ENCODE measurements at regions not wholly inside any gene's neighbourhood (a gene's known extent, or its start where the extent isn't known, plus 50 kb on each side); places are given as distances from the start of the nearest gene placed in this dataset.

DNA sequence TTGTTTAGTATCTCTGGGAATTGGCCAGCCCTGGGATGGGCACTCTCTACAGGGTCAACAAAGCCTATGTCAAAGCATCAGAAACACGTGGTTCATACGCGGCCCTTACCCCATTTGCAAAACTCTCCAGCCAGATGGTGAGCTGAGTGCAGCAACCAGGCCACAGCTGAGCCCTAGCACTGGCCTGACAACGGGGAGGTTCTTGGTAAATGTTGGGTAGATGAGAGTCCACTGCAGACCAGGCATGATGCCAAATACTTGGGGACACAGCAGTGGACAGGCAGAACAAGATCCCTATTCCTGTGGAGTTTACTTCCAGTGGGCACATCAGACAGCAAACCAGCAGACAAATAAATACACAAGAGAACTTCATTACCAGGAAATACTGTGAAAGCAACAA, 172.1 kb upstream of the SYT13 start (continued):
- TF ChIP-seq, protein P1, sequence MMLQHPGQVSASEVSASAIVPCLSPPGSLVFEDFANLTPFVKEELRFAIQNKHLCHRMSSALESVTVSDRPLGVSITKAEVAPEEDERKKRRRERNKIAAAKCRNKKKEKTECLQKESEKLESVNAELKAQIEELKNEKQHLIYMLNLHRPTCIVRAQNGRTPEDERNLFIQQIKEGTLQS (CRISPR knock-in tag; conservative IDR thresholded peaks at IDR 0.05): no peak
- TF ChIP-seq, protein P2, sequence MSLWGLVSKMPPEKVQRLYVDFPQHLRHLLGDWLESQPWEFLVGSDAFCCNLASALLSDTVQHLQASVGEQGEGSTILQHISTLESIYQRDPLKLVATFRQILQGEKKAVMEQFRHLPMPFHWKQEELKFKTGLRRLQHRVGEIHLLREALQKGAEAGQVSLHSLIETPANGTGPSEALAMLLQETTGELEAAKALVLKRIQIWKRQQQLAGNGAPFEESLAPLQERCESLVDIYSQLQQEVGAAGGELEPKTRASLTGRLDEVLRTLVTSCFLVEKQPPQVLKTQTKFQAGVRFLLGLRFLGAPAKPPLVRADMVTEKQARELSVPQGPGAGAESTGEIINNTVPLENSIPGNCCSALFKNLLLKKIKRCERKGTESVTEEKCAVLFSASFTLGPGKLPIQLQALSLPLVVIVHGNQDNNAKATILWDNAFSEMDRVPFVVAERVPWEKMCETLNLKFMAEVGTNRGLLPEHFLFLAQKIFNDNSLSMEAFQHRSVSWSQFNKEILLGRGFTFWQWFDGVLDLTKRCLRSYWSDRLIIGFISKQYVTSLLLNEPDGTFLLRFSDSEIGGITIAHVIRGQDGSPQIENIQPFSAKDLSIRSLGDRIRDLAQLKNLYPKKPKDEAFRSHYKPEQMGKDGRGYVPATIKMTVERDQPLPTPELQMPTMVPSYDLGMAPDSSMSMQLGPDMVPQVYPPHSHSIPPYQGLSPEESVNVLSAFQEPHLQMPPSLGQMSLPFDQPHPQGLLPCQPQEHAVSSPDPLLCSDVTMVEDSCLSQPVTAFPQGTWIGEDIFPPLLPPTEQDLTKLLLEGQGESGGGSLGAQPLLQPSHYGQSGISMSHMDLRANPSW (CRISPR knock-in tag; conservative IDR thresholded peaks at IDR 0.05; ENCODE audit: low read depth): no peak
- TF ChIP-seq EMX1 (CRISPR knock-in tag; IDR thresholded peaks at IDR 0.05): no peak
- TF ChIP-seq RORB (CRISPR knock-in tag; IDR thresholded peaks at IDR 0.05): no peak

DNA sequence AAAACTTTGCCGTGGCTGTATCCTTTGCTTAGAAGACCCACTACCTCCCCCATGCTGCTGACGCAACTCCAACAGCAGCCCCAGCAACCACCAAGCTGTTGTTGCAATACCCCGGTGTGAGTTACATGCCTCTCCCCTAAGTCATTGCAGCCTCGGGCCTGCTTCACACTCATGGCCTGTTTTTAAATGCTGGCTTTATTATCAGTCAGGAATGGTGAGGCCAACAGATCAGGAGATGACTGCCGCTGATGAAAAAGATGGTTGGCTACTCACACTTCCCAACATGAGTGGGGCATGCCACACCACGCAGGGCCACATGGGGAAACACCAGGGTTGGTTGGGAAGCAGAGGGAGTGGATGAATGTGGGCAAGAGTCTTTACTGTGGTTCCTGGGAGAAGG, 171.5 kb upstream of the SYT13 start:
- no peaks in the 10 kb centered on the region for H3K4me1 Mint-ChIP-seq
- H3K27me3 Mint-ChIP-seq (ENCODE audit: low read depth): peaks cover 2% of the 10 kb centered on the region
- peaks cover 11% of the 10 kb centered on the region for H3K9me3 Mint-ChIP-seq
- ChIA-PET CTCF (interaction anchor here (1.2 kb wide), 1 partner anchor 87 kb away, joined by 5 read pairs; no protein-coding TSS in a partner anchor), POLR2A (no interaction called here)
- TF ChIP-seq TEAD4 (CRISPR knock-in tag; IDR thresholded peaks at IDR 0.05) (no peak), GABPB1 (CRISPR knock-in tag; IDR thresholded peaks at IDR 0.05) (peak; percentile 88)
- no peak overlapping the region for H3K27ac Mint-ChIP-seq
- ATAC-seq: no peak
- no peak overlapping the region for H3K4me3 Mint-ChIP-seq
- no peaks in the 10 kb centered on the region for H3K36me3 Mint-ChIP-seq
- DNase-seq (ENCODE audit: low spot score): no peak

DNA sequence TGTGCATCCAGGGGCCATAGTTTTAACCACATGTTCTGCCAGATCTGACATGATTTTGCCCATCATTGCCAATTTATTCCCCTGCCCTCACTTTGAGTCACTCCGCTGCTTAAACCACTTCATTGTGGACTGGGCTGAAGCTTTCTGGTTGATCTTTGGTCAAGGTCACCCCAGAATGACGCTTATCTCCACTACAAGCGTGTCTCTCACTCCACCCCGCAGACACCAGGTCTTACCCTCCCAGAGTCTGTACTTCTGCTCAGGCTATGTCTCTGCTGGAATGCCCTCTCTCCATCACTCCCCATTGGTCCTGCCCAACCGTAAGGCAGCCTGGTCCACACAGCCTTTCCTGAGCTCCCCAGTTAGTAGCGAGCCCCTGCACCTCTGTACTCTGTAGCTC, 170.5 kb upstream of the SYT13 start:
- no peak for DNase-seq (ENCODE audit: low spot score)
- H3K4me3 Mint-ChIP-seq: no peak overlapping the region
- no peaks in the 10 kb centered on the region for H3K4me1 Mint-ChIP-seq
- H3K27ac Mint-ChIP-seq: no peak overlapping the region
- peaks cover 2% of the 10 kb centered on the region for H3K27me3 Mint-ChIP-seq (ENCODE audit: low read depth)
- no peak for ATAC-seq
- H3K9me3 Mint-ChIP-seq: peaks cover 11% of the 10 kb centered on the region
- TF ChIP-seq TCF7 (CRISPR knock-in tag; IDR thresholded peaks at IDR 0.05; ENCODE audit: low read depth): no peak
- TF ChIP-seq, protein P3, sequence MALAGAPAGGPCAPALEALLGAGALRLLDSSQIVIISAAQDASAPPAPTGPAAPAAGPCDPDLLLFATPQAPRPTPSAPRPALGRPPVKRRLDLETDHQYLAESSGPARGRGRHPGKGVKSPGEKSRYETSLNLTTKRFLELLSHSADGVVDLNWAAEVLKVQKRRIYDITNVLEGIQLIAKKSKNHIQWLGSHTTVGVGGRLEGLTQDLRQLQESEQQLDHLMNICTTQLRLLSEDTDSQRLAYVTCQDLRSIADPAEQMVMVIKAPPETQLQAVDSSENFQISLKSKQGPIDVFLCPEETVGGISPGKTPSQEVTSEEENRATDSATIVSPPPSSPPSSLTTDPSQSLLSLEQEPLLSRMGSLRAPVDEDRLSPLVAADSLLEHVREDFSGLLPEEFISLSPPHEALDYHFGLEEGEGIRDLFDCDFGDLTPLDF (CRISPR knock-in tag; IDR thresholded peaks at IDR 0.05): no peak
- TF ChIP-seq, protein P4, sequence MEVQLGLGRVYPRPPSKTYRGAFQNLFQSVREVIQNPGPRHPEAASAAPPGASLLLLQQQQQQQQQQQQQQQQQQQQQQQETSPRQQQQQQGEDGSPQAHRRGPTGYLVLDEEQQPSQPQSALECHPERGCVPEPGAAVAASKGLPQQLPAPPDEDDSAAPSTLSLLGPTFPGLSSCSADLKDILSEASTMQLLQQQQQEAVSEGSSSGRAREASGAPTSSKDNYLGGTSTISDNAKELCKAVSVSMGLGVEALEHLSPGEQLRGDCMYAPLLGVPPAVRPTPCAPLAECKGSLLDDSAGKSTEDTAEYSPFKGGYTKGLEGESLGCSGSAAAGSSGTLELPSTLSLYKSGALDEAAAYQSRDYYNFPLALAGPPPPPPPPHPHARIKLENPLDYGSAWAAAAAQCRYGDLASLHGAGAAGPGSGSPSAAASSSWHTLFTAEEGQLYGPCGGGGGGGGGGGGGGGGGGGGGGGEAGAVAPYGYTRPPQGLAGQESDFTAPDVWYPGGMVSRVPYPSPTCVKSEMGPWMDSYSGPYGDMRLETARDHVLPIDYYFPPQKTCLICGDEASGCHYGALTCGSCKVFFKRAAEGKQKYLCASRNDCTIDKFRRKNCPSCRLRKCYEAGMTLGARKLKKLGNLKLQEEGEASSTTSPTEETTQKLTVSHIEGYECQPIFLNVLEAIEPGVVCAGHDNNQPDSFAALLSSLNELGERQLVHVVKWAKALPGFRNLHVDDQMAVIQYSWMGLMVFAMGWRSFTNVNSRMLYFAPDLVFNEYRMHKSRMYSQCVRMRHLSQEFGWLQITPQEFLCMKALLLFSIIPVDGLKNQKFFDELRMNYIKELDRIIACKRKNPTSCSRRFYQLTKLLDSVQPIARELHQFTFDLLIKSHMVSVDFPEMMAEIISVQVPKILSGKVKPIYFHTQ (CRISPR knock-in tag; IDR thresholded peaks at IDR 0.05): no peak
- no peaks in the 10 kb centered on the region for H3K36me3 Mint-ChIP-seq
- CTCF ChIA-PET: interaction anchor here (1.2 kb wide), 1 partner anchor 86 kb away, joined by 5 read pairs; no protein-coding TSS in a partner anchor
- POLR2A ChIA-PET: no interaction called here

DNA sequence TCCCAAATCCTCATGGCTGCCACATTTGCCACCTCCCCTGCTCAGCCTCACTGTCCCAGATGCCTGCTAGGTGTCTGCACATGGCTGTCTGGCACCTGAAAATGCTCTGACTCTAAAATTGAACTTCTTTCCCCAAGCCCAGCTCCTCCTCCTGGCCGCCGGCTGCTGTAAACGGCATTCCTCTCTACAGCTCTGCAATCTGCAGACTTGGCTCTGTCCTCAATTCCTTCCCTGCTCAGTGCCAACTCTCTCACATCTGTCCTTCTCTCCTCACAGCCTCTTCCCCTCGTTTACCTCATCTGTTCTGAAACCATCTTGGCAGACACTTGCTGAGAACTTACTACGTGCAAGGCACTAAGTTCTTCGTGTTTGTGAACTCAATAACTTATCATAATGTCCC, 169.4 kb upstream of the SYT13 start:
- no peak for DNase-seq (ENCODE audit: low spot score)
- TF ChIP-seq, protein P5, sequence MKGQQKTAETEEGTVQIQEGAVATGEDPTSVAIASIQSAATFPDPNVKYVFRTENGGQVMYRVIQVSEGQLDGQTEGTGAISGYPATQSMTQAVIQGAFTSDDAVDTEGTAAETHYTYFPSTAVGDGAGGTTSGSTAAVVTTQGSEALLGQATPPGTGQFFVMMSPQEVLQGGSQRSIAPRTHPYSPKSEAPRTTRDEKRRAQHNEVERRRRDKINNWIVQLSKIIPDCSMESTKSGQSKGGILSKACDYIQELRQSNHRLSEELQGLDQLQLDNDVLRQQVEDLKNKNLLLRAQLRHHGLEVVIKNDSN (CRISPR knock-in tag; IDR thresholded peaks at IDR 0.05): no peak
- TF ChIP-seq, protein P6, sequence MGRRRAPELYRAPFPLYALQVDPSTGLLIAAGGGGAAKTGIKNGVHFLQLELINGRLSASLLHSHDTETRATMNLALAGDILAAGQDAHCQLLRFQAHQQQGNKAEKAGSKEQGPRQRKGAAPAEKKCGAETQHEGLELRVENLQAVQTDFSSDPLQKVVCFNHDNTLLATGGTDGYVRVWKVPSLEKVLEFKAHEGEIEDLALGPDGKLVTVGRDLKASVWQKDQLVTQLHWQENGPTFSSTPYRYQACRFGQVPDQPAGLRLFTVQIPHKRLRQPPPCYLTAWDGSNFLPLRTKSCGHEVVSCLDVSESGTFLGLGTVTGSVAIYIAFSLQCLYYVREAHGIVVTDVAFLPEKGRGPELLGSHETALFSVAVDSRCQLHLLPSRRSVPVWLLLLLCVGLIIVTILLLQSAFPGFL (CRISPR knock-in tag; IDR thresholded peaks at IDR 0.05; ENCODE audit: borderline replicate concordance): no peak
- TF ChIP-seq, protein P7, sequence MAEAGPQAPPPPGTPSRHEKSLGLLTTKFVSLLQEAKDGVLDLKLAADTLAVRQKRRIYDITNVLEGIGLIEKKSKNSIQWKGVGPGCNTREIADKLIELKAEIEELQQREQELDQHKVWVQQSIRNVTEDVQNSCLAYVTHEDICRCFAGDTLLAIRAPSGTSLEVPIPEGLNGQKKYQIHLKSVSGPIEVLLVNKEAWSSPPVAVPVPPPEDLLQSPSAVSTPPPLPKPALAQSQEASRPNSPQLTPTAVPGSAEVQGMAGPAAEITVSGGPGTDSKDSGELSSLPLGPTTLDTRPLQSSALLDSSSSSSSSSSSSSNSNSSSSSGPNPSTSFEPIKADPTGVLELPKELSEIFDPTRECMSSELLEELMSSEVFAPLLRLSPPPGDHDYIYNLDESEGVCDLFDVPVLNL (CRISPR knock-in tag; IDR thresholded peaks at IDR 0.05; ENCODE audit: borderline replicate concordance, low read depth): no peak
- TF ChIP-seq, protein P8, sequence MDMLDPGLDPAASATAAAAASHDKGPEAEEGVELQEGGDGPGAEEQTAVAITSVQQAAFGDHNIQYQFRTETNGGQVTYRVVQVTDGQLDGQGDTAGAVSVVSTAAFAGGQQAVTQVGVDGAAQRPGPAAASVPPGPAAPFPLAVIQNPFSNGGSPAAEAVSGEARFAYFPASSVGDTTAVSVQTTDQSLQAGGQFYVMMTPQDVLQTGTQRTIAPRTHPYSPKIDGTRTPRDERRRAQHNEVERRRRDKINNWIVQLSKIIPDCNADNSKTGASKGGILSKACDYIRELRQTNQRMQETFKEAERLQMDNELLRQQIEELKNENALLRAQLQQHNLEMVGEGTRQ (CRISPR knock-in tag; IDR thresholded peaks at IDR 0.05): no peak
- no peak for TF ChIP-seq SOX15 (CRISPR knock-in tag; IDR thresholded peaks at IDR 0.05)
- TF ChIP-seq ATF1 (CRISPR knock-in tag; IDR thresholded peaks at IDR 0.05): no peak
- TF ChIP-seq, protein P9, sequence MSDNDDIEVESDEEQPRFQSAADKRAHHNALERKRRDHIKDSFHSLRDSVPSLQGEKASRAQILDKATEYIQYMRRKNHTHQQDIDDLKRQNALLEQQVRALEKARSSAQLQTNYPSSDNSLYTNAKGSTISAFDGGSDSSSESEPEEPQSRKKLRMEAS (CRISPR knock-in tag; IDR thresholded peaks at IDR 0.05): no peak
- Mint-ChIP-seq H3K4me1 (no peaks in the 10 kb centered on the region), H3K36me3 (no peaks in the 10 kb centered on the region), H3K4me3 (no peak overlapping the region), H3K27ac (no peak overlapping the region), H3K9me3 (peaks cover 11% of the 10 kb centered on the region), H3K27me3 (ENCODE audit: low read depth) (peaks cover 2% of the 10 kb centered on the region)
- ATAC-seq: no peak
- CTCF ChIA-PET: no interaction called here
- POLR2A ChIA-PET: interaction anchor here (1.0 kb wide), 1 partner anchor 10 kb away, joined by 6 read pairs; no protein-coding TSS in a partner anchor
